CD4-positive, alpha-beta T cell (primary cell): ENCODE measurements at regions not wholly inside any gene's neighbourhood (a gene's known extent, or its start where the extent isn't known, plus 50 kb on each side); places are given as distances from the start of the nearest gene placed in this dataset.
A peak's percentile ranks its signal among the peaks of the same experiment; 100 is the strongest.

ENCODE experiments used
- ATAC-seq: fragments of 200-7000 bp; cut with Tn5 transposase; one replicate; pipeline ENCODE4 v1.10.0; 2022; ENCODE audit warnings: mild to moderate bottlenecking; ENCODE audit not compliant: poor library complexity
- CTCF ChIA-PET: fragments of 350-600 bp; sonication (Branson Sonifier 250); formaldehyde crosslinking; loops from one replicate; lab custom pipeline; 2021; ENCODE audit warnings: antibody characterized with exemption, inconsistent platforms; lab: Charles Lee
- POLR2A ChIA-PET: fragments of 350-600 bp; sonication (Branson Sonifier 250); formaldehyde crosslinking; loops from one replicate; lab custom pipeline; 2021; ENCODE audit warnings: antibody characterized with exemption, inconsistent platforms; lab: Charles Lee
- DNase-seq, 14 experiments: peaks; one replicate each; pipeline ENCODE4 v3.0.0-alpha.2; 2013 to 2020; ENCODE audit warnings: mixed read lengths in 2 of 14
- H3K27ac ChIP-seq, 2 donors: one replicate each; pipeline versions ENCODE4 v1.5.1 to v1.7.0; 2013; ENCODE audit warnings: low read length in 2 of 2, low read depth in 1 of 2, mild to moderate bottlenecking in 1 of 2
- H3K27me3 ChIP-seq, 2 experiments: 1 replicate in 1 of 2; 2 replicates in 1 of 2; pipeline versions ENCODE4 v1.6.1 to v1.7.0; 2013; ENCODE audit warnings: low read length in 2 of 2, control low read depth in 1 of 2, mild to moderate bottlenecking in 1 of 2, moderate library complexity in 1 of 2; ENCODE audit not compliant: insufficient read depth in 2 of 2, control insufficient read depth in 1 of 2
- H3K36me3 ChIP-seq: one replicate; pipeline ENCODE4 v1.6.1; 2013; ENCODE audit warnings: low read length, control low read depth; ENCODE audit not compliant: insufficient read depth
- H3K4me1 ChIP-seq: one replicate; pipeline ENCODE4 v1.6.1; 2013; ENCODE audit warnings: low read length, control low read depth; ENCODE audit not compliant: insufficient read depth
- H3K4me3 ChIP-seq: one replicate; pipeline ENCODE4 v1.5.1; 2013; ENCODE audit warnings: mild to moderate bottlenecking, low read length, moderate library complexity
- H3K9me3 ChIP-seq, 2 experiments: 1 replicate in 1 of 2; 2 replicates in 1 of 2; pipeline versions ENCODE4 v1.6.1 to v1.7.0; 2013; ENCODE audit warnings: low read length in 2 of 2, mild to moderate bottlenecking in 2 of 2, control low read depth in 1 of 2, moderate library complexity in 1 of 2; ENCODE audit not compliant: control insufficient read depth in 1 of 2, insufficient read depth in 1 of 2
- H3K27ac Mint-ChIP-seq: one replicate; pipeline ENCODE4 v1.8.0; 2020; ENCODE audit warnings: mixed read lengths
- H3K27me3 Mint-ChIP-seq: one replicate; pipeline ENCODE4 v1.8.0; 2021; ENCODE audit warnings: mixed read lengths
- H3K36me3 Mint-ChIP-seq: one replicate; pipeline ENCODE4 v1.8.0; 2021; ENCODE audit warnings: low read depth, mixed read lengths
- H3K4me1 Mint-ChIP-seq: one replicate; pipeline ENCODE4 v1.8.0; 2021; ENCODE audit warnings: low read depth, mixed read lengths
- H3K4me3 Mint-ChIP-seq: one replicate; pipeline ENCODE4 v1.8.0; 2020; ENCODE audit warnings: mild to moderate bottlenecking, mixed read lengths
- H3K9me3 Mint-ChIP-seq: one replicate; pipeline ENCODE4 v1.8.0; 2020; ENCODE audit warnings: mixed read lengths
- intact Hi-C, 2 experiments: fragments of 100-400 bp; cut with DNase I in 1 of 2; cut with micrococcal nuclease in 1 of 2; formaldehyde crosslinking; loops; one replicate each; pipeline versions ENCODE4 v1.15.1 to v1.9.0; 2023 to 2025; cut with DNase I, micrococcal nuclease
- TF ChIP-seq, protein P1 (sequence below): fragments of 200-600 bp; IDR thresholded peaks from one replicate; pipeline ENCODE4 v1.8.0; 2022; ENCODE audit warnings: antibody characterized with exemption, mild to moderate bottlenecking

DNA sequence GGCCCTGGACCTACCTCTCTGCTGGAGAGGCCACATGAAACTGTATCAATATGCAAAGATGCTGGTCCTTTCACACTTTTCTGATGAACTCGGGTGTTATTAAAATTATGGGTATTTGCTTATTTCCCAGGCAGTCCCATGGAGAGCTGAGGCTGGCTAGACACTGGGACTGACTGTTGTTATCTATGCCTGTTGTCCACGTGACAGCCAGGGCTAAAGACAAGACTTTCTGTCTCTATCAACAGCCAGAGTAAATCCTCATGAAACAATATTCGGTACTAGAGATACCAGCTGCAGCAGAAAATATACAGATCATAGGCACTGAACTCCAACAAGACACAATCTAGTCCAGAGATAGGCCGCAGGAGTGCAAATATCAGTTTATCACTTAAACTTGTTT is 236.4 kb downstream of the FOXA2 start:
- POLR2A ChIA-PET = no interaction called here
- Histone ChIP-seq H3K4me3 (no peak overlapping the region), H3K9me3 (peaks cover 0 to 9% of the 10 kb centered on the region in 2 experiments), H3K27me3 (no peaks in the 10 kb centered on the region), H3K4me1 (no peaks in the 10 kb centered on the region), H3K27ac (no peak overlapping the region), H3K36me3 (no peaks in the 10 kb centered on the region)
- ATAC-seq = no peak
- TF ChIP-seq, protein P1, sequence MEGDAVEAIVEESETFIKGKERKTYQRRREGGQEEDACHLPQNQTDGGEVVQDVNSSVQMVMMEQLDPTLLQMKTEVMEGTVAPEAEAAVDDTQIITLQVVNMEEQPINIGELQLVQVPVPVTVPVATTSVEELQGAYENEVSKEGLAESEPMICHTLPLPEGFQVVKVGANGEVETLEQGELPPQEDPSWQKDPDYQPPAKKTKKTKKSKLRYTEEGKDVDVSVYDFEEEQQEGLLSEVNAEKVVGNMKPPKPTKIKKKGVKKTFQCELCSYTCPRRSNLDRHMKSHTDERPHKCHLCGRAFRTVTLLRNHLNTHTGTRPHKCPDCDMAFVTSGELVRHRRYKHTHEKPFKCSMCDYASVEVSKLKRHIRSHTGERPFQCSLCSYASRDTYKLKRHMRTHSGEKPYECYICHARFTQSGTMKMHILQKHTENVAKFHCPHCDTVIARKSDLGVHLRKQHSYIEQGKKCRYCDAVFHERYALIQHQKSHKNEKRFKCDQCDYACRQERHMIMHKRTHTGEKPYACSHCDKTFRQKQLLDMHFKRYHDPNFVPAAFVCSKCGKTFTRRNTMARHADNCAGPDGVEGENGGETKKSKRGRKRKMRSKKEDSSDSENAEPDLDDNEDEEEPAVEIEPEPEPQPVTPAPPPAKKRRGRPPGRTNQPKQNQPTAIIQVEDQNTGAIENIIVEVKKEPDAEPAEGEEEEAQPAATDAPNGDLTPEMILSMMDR = no peak
- CTCF ChIA-PET = no interaction called here
- no peak overlapping the region for H3K27ac Mint-ChIP-seq
- no peaks in the 10 kb centered on the region for H3K9me3 Mint-ChIP-seq
- H3K4me3 Mint-ChIP-seq = no peak overlapping the region
- H3K36me3 Mint-ChIP-seq = no peaks in the 10 kb centered on the region
- intact Hi-C loops = no loop called here
- no peaks in the 10 kb centered on the region for H3K4me1 Mint-ChIP-seq
- no peaks in the 10 kb centered on the region for H3K27me3 Mint-ChIP-seq
- DNase-seq = no peak

DNA sequence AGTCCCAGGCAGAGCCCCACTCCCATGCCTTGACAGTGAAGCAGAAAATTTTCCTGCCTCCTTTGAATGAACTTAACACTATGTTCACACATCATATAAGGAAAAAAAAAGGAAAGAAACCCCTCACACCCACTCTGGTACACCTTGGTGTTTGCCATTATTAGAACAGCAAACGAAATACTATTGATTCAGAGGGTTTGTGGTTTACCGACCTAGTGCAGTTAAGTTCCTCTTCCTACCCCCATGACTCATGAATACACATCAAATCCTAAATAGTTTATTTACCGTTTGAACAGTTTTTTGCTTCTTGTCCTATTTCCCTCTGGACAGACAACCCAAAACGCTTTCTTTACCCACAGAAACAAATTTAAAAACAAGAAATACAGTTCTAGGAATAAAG is 237.7 kb downstream of the FOXA2 start:
- TF ChIP-seq, protein P1 = no peak
- Histone ChIP-seq H3K4me3 (no peak overlapping the region), H3K4me1 (no peaks in the 10 kb centered on the region), H3K27me3 (no peaks in the 10 kb centered on the region), H3K9me3 (peaks cover 0 to 10% of the 10 kb centered on the region in 2 experiments), H3K36me3 (no peaks in the 10 kb centered on the region), H3K27ac (no peak overlapping the region)
- ATAC-seq (no peak), DNase-seq (peak in 1 of 14 experiments; percentile 3)
- no peaks in the 10 kb centered on the region for H3K9me3 Mint-ChIP-seq
- intact Hi-C loops = no loop called here
- no peaks in the 10 kb centered on the region for H3K4me1 Mint-ChIP-seq
- H3K36me3 Mint-ChIP-seq = no peaks in the 10 kb centered on the region
- POLR2A ChIA-PET = no interaction called here
- no peak overlapping the region for H3K4me3 Mint-ChIP-seq
- H3K27ac Mint-ChIP-seq = no peak overlapping the region
- CTCF ChIA-PET = no interaction called here
- no peaks in the 10 kb centered on the region for H3K27me3 Mint-ChIP-seq

DNA sequence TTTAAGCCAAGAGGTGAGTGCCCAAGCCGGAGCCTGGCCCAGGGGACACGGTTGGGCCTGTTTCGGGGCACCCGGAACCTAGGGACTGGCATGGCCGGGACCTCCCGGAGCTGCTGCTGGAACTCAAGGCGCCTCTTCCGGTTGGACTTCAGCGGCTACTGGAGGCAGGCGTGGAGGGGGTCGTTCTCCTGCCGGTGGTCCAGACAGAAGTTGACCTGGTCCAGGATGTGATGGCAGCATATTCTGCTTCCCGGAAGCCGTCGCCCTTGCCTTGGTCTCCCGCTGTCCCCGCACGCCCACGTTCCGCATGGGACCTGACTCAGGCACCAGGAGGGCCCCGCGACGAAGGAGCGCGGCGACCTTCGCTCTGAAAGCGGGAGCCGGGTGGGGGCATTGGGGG is 240.8 kb downstream of the FOXA2 start:
- H3K27ac ChIP-seq = no peak overlapping the region
- DNase-seq (no peak), ATAC-seq (no peak)
- peaks cover 0 to 10% of the 10 kb centered on the region in 2 experiments for H3K9me3 ChIP-seq
- Mint-ChIP-seq H3K4me3 (no peak overlapping the region), H3K9me3 (no peaks in the 10 kb centered on the region), H3K4me1 (no peaks in the 10 kb centered on the region), H3K36me3 (no peaks in the 10 kb centered on the region), H3K27ac (no peak overlapping the region), H3K27me3 (peaks cover 4% of the 10 kb centered on the region)
- no peaks in the 10 kb centered on the region for H3K4me1 ChIP-seq
- TF ChIP-seq, protein P1 = no peak
- POLR2A ChIA-PET = no interaction called here
- no peaks in the 10 kb centered on the region for H3K36me3 ChIP-seq
- H3K27me3 ChIP-seq = no peaks in the 10 kb centered on the region
- no peak overlapping the region for H3K4me3 ChIP-seq
- intact Hi-C loops = no loop called here
- CTCF ChIA-PET = no interaction called here
